A549 (cell line): ENCODE measurements at regions not wholly inside any gene's neighbourhood (a gene's known extent, or its start where the extent isn't known, plus 50 kb on each side); places are given as distances from the start of the nearest gene placed in this dataset.

Experiments
- CHD4 ChIP-seq: fragments of 200-600 bp; sonication (generic); IDR thresholded peaks from 2 replicates; pipeline ENCODE4 v1.6.1; 2016; ENCODE audit warnings: antibody characterized with exemption, mild to moderate bottlenecking, borderline replicate concordance
- CTCF ChIP-seq: fragments of >200 bp; sonication (Bioruptor Twin); formaldehyde crosslinking; IDR thresholded peaks from 3 replicates; pipeline ENCODE4 v1.5.1; 2016
- MAFK ChIP-seq: fragments of 450-650 bp; IDR thresholded peaks from 2 replicates; pipeline ENCODE4 v1.6.1; 2014; ENCODE audit not compliant: partially characterized antibody
- MYC ChIP-seq: IDR thresholded peaks from 2 replicates; pipeline ENCODE4 v1.6.1; 2012; ENCODE audit warnings: mild to moderate bottlenecking, inconsistent platforms, low read length, improper control_type of control experiment, borderline replicate concordance
- POLR2A ChIP-seq: IDR thresholded peaks from 2 replicates; pipeline ENCODE4 v1.6.1; 2012; ENCODE audit warnings: mild to moderate bottlenecking, low read length
- RCOR1 ChIP-seq: fragments of 150-350 bp; IDR thresholded peaks from 2 replicates; pipeline ENCODE4 v1.6.1; 2014; ENCODE audit warnings: antibody characterized with exemption, low read length, low read depth
- REST ChIP-seq: fragments of 200-600 bp; sonication (generic); IDR thresholded peaks from 2 replicates; pipeline ENCODE4 v1.6.1; 2016; ENCODE audit warnings: antibody characterized with exemption, mild to moderate bottlenecking, moderate library complexity
- TP53 ChIP-seq: fragments of 250-450 bp; sonication (Bioruptor Pico); IDR thresholded peaks from 2 replicates; pipeline ENCODE4 v1.5.0; 2021; ENCODE audit warnings: mild to moderate bottlenecking, moderate library complexity

- TF ChIP-seq TP53 (CRISPR knock-in tag) = no peak
- TF ChIP-seq POLR2A = no peak
- TF ChIP-seq CHD4 = no peak
- TF ChIP-seq REST = no peak
- no peak for TF ChIP-seq CTCF
- TF ChIP-seq MAFK = no peak
- no peak for TF ChIP-seq MYC
- no peak for TF ChIP-seq RCOR1
Measured at GRCh38 chr6:170098428-170099170, 192.3 kb downstream of the DLL1 start.
